HEK293T (cell line): ENCODE measurements at regions not wholly inside any gene's neighbourhood (a gene's known extent, or its start where the extent isn't known, plus 50 kb on each side); places are given as distances from the start of the nearest gene placed in this dataset.

ENCODE experiments used
- CTCF ChIA-PET: fragments of 350-600 bp; formaldehyde crosslinking; extraction: SDS; loops from one replicate; lab custom pipeline; 2021; ENCODE audit warnings: antibody characterized with exemption, inconsistent platforms; lab: Yijun Ruan, JAX
- POLR2A ChIA-PET: fragments of 350-600 bp; formaldehyde crosslinking; extraction: SDS; loops from one replicate; lab custom pipeline; 2020; ENCODE audit warnings: antibody characterized with exemption, inconsistent platforms; lab: Yijun Ruan, JAX
- DNase-seq: peaks from one replicate; pipeline ENCODE4 v3.0.0; 2012; ENCODE audit warnings: mixed read lengths; ENCODE audit errors: extremely low spot score
- ARNT ChIP-seq: fragments of 450-650 bp; IDR thresholded peaks from 2 replicates; pipeline ENCODE4 v1.6.1; 2017; ENCODE audit warnings: mild to moderate bottlenecking
- BHLHE40 ChIP-seq: fragments of 450-650 bp; IDR thresholded peaks from 2 replicates; pipeline ENCODE4 v1.6.1; 2016; ENCODE audit warnings: mild to moderate bottlenecking, moderate library complexity, borderline replicate concordance
- CTBP1 ChIP-seq: fragments of 450-650 bp; IDR thresholded peaks from 2 replicates; pipeline ENCODE4 v1.6.1; 2016; ENCODE audit warnings: borderline replicate concordance
- ELF4 ChIP-seq: fragments of 450-650 bp; IDR thresholded peaks from 2 replicates; pipeline ENCODE4 v1.6.1; 2017; ENCODE audit warnings: antibody characterized with exemption
- FOXA1 ChIP-seq: fragments of 450-650 bp; IDR thresholded peaks from 2 replicates; pipeline ENCODE4 v1.6.1; 2016; ENCODE audit warnings: mild to moderate bottlenecking
- FOXK2 ChIP-seq: fragments of 450-650 bp; IDR thresholded peaks from 2 replicates; pipeline ENCODE4 v1.6.1; 2016; ENCODE audit warnings: mild to moderate bottlenecking
- FOXM1 ChIP-seq: fragments of 450-650 bp; IDR thresholded peaks from 2 replicates; pipeline ENCODE4 v1.6.1; 2017; ENCODE audit warnings: mild to moderate bottlenecking, borderline replicate concordance
- HDGF ChIP-seq: fragments of 450-650 bp; IDR thresholded peaks from 2 replicates; pipeline ENCODE4 v1.6.1; 2017; ENCODE audit warnings: antibody characterized with exemption, borderline replicate concordance
- L3MBTL2 ChIP-seq: fragments of 450-650 bp; conservative IDR thresholded peaks from 2 replicates; pipeline ENCODE4 v1.6.1; 2016; ENCODE audit warnings: mild to moderate bottlenecking
- LEF1 ChIP-seq: fragments of 450-650 bp; IDR thresholded peaks from 2 replicates; pipeline ENCODE4 v1.6.1; 2017; ENCODE audit warnings: mild to moderate bottlenecking, borderline replicate concordance
- NFRKB ChIP-seq: fragments of 450-650 bp; IDR thresholded peaks from 2 replicates; pipeline ENCODE4 v1.6.1; 2016; ENCODE audit warnings: mild to moderate bottlenecking, moderate library complexity
- SP1 ChIP-seq: fragments of 450-650 bp; IDR thresholded peaks from 2 replicates; pipeline ENCODE4 v1.6.1; 2017
- SUZ12 ChIP-seq: fragments of 450-650 bp; IDR thresholded peaks from 2 replicates; pipeline ENCODE4 v1.6.1; 2016; ENCODE audit warnings: mild to moderate bottlenecking
- TARDBP ChIP-seq: fragments of 450-650 bp; IDR thresholded peaks from 2 replicates; pipeline ENCODE4 v1.6.1; 2016
- ZNF384 ChIP-seq: fragments of 450-650 bp; IDR thresholded peaks from 2 replicates; pipeline ENCODE4 v1.6.1; 2016
- TF ChIP-seq, protein P1 (sequence below): fragments of 450-650 bp; IDR thresholded peaks from 2 replicates; pipeline ENCODE4 v1.6.1; 2016

- ChIA-PET CTCF (no interaction called here), POLR2A (no interaction called here)
- DNase-seq, result no peak
- TF ChIP-seq BHLHE40 (no peak), SP1 (no peak), FOXK2 (no peak), CTBP1 (no peak), TARDBP (no peak), HDGF (no peak), LEF1 (no peak), FOXM1 (no peak), FOXA1 (no peak), SUZ12 (no peak), ZNF384 (no peak), L3MBTL2 (no peak), ELF4 (no peak), NFRKB (no peak), ARNT (no peak)
- TF ChIP-seq, protein P1, sequence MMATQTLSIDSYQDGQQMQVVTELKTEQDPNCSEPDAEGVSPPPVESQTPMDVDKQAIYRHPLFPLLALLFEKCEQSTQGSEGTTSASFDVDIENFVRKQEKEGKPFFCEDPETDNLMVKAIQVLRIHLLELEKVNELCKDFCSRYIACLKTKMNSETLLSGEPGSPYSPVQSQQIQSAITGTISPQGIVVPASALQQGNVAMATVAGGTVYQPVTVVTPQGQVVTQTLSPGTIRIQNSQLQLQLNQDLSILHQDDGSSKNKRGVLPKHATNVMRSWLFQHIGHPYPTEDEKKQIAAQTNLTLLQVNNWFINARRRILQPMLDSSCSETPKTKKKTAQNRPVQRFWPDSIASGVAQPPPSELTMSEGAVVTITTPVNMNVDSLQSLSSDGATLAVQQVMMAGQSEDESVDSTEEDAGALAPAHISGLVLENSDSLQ, result no peak
These were observed 313.5 kb upstream of the TBL1XR1 start for GRCh38 chr3:177510693-177511216.

- no peak for DNase-seq
- CTCF ChIA-PET, result no interaction called here
- POLR2A ChIA-PET, result no interaction called here
- TF ChIP-seq HDGF, result no peak
These were observed 315.9 kb upstream of the TBL1XR1 start for GRCh38 chr3:177512945-177513814.

DNA sequence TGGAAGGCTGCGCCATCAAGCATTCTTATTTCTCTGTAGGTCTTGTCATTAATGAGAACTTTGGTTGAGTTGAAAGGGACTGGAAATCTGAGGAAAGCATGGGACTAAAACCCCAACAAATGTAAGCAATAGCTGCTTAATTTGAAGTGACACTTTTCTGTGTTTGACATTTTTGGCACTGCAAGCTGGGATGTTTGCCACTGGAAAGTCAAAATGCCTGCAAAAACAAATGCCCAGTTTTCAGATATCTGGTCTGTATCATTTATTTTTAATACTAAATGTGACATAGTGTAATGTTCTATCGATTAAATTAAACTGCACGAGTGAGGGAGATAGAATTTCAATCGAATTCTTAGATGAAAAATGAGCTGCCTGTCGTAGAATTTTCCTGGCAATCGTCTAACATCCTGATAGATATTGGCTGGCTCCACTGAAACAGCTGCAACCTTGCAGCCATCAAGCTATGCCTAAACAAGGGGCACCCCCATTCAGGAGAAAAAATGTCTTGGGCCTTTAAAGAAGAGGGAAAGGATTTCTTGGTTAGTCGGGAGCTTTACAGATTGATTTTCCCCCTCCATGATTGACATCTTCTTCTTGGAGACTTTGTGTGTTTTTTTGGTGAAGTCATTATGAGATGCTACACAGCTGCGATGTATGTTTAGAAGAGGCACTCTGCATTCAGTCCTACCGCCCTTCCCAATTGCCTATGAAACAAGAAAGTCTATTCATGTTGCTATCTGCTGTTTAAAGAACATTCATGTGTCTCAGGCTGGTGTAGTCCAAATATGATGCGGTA is 316.7 kb upstream of the TBL1XR1 start:
- no peak for TF ChIP-seq BHLHE40
- no peak for TF ChIP-seq ARNT
- TF ChIP-seq CTBP1, result no peak
- TF ChIP-seq TARDBP, result no peak
- TF ChIP-seq FOXK2, result no peak
- no peak for TF ChIP-seq ZNF384
- TF ChIP-seq HDGF, result no peak
- TF ChIP-seq ELF4, result no peak
- TF ChIP-seq, protein P1, result no peak
- no peak for TF ChIP-seq LEF1
- TF ChIP-seq SP1, result no peak
- TF ChIP-seq L3MBTL2, result no peak
- no peak for TF ChIP-seq NFRKB
- no peak for TF ChIP-seq FOXA1
- TF ChIP-seq SUZ12, result no peak
- TF ChIP-seq FOXM1, result no peak
- DNase-seq, result no peak
- POLR2A ChIA-PET, result no interaction called here
- CTCF ChIA-PET, result no interaction called here

DNA sequence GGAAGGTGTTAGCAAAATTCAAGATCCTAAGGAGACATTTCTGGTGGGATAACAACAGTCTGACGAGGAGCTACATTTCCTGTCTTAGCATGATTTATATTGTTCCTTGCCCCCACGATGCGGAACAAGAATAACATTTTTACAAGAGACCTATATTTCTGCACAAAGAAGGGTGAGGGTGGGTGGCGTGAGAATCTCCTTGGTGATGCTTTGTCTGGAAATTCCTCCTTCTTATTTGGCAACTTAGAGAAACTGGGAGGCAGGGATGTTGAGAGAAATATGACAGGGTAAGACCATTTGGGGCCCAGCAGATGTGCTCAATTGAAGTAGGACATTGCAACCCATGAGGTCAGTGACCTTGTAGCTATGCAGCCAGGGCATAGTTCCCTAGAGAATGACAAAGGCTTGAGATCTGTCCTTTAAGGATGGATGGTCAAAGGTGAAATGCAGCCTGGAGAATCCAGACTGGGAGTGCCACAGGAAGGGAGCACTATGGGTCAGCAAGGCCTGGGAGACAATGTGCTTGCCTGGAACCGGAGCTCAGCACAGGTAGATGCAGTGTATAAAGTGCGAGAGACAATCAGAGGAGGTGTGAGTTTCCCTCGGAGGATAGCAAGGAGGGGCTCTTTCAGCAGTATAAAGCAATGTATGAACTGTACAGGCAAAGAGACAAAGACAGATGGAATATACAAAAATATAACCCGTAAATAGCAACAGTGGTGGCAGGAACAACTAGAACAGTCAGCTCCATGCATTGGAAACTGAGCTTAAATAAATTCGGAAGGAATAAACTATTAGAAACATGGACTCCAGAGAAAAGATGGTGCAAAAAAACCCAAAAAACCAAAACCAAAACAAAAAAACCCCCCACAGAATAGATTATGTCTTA is 317.6 kb upstream of the TBL1XR1 start:
- no peak for DNase-seq
- ChIA-PET CTCF (no interaction called here), POLR2A (no interaction called here)
- TF ChIP-seq SP1 (no peak), ELF4 (no peak), NFRKB (no peak), ARNT (no peak), ZNF384 (no peak), FOXK2 (no peak), HDGF (no peak), BHLHE40 (no peak), L3MBTL2 (no peak), TARDBP (no peak), SUZ12 (no peak), FOXM1 (no peak), FOXA1 (no peak)
- TF ChIP-seq, protein P1, result no peak

GRCh38 chr3:177515786-177516157 is 318.5 kb upstream of the TBL1XR1 start:
- ChIA-PET CTCF (no interaction called here), POLR2A (no interaction called here)
- TF ChIP-seq ZNF384 (no peak), TARDBP (no peak), SP1 (no peak), ARNT (no peak), CTBP1 (no peak), LEF1 (no peak), FOXK2 (no peak), FOXA1 (no peak), BHLHE40 (no peak), NFRKB (no peak), ELF4 (no peak), HDGF (no peak), FOXM1 (no peak), SUZ12 (no peak), L3MBTL2 (no peak)
- TF ChIP-seq, protein P1, result no peak
- no peak for DNase-seq
